HL-60 (cell line): ENCODE measurements at regions not wholly inside any gene's neighbourhood (a gene's known extent, or its start where the extent isn't known, plus 50 kb on each side); places are given as distances from the start of the nearest gene placed in this dataset.

Experiments
- GABPA ChIP-seq: IDR thresholded peaks from 2 replicates; pipeline ENCODE4 v1.6.1; 2012; ENCODE audit warnings: low read depth
- POLR2AphosphoS5 ChIP-seq: IDR thresholded peaks from 2 replicates; pipeline ENCODE4 v1.6.1; 2012; ENCODE audit warnings: low read depth
- SPI1 ChIP-seq: IDR thresholded peaks from 2 replicates; pipeline ENCODE4 v1.6.1; 2012; ENCODE audit warnings: low read depth, mild to moderate bottlenecking, borderline replicate concordance
- TF ChIP-seq, protein P1 (sequence below): IDR thresholded peaks from one replicate; pipeline ENCODE4 v1.5.1; 2011; ENCODE audit warnings: low read length, control low read depth, inconsistent platforms; ENCODE audit not compliant: insufficient read depth
- TF ChIP-seq, protein P2 (sequence below): IDR thresholded peaks from 2 replicates; pipeline ENCODE4 v1.6.1; 2012; ENCODE audit warnings: low read depth; ENCODE audit not compliant: insufficient replicate concordance

DNA sequence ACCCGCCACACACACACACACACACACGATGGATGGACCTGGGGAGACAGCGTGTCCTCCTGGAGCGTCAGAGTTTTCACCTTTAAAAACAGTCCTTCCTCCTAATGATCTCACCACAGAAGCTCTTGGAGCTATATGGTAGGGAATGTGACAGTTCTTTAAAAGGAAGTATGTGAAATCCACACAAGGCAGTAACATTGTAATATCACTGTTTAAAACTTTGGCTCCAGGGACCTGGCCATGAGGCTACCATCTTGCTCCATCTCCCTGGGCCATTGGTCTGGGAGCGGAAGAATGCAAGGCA is 302.4 kb downstream of the SOX9 start:
- TF ChIP-seq, protein P1, sequence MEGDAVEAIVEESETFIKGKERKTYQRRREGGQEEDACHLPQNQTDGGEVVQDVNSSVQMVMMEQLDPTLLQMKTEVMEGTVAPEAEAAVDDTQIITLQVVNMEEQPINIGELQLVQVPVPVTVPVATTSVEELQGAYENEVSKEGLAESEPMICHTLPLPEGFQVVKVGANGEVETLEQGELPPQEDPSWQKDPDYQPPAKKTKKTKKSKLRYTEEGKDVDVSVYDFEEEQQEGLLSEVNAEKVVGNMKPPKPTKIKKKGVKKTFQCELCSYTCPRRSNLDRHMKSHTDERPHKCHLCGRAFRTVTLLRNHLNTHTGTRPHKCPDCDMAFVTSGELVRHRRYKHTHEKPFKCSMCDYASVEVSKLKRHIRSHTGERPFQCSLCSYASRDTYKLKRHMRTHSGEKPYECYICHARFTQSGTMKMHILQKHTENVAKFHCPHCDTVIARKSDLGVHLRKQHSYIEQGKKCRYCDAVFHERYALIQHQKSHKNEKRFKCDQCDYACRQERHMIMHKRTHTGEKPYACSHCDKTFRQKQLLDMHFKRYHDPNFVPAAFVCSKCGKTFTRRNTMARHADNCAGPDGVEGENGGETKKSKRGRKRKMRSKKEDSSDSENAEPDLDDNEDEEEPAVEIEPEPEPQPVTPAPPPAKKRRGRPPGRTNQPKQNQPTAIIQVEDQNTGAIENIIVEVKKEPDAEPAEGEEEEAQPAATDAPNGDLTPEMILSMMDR = no peak
- TF ChIP-seq, protein P2, sequence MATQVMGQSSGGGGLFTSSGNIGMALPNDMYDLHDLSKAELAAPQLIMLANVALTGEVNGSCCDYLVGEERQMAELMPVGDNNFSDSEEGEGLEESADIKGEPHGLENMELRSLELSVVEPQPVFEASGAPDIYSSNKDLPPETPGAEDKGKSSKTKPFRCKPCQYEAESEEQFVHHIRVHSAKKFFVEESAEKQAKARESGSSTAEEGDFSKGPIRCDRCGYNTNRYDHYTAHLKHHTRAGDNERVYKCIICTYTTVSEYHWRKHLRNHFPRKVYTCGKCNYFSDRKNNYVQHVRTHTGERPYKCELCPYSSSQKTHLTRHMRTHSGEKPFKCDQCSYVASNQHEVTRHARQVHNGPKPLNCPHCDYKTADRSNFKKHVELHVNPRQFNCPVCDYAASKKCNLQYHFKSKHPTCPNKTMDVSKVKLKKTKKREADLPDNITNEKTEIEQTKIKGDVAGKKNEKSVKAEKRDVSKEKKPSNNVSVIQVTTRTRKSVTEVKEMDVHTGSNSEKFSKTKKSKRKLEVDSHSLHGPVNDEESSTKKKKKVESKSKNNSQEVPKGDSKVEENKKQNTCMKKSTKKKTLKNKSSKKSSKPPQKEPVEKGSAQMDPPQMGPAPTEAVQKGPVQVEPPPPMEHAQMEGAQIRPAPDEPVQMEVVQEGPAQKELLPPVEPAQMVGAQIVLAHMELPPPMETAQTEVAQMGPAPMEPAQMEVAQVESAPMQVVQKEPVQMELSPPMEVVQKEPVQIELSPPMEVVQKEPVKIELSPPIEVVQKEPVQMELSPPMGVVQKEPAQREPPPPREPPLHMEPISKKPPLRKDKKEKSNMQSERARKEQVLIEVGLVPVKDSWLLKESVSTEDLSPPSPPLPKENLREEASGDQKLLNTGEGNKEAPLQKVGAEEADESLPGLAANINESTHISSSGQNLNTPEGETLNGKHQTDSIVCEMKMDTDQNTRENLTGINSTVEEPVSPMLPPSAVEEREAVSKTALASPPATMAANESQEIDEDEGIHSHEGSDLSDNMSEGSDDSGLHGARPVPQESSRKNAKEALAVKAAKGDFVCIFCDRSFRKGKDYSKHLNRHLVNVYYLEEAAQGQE = no peak
- no peak for TF ChIP-seq GABPA
- no peak for TF ChIP-seq POLR2AphosphoS5
- TF ChIP-seq SPI1 = no peak
